Astrocyte of the cerebellum (primary cell): ENCODE measurements at regions not wholly inside any gene's neighbourhood (a gene's known extent, or its start where the extent isn't known, plus 50 kb on each side); places are given as distances from the start of the nearest gene placed in this dataset.

Experiments
- DNase-seq: peaks from one replicate; pipeline ENCODE4 v3.0.0-alpha.2; 2011; ENCODE audit warnings: low read depth
- H3K4me3 ChIP-seq: 2 replicates; pipeline ENCODE4 v1.5.1; 2011; ENCODE audit warnings: mild to moderate bottlenecking, low read depth, low read length, moderate library complexity
- in situ Hi-C: cut with HindIII; loops from 2 replicates; pipeline ENCODE4 v1.10.0; 2017; ENCODE audit warnings: low sequenced_read_pairs
- TF ChIP-seq, protein P1 (sequence below): IDR thresholded peaks from 2 replicates; pipeline ENCODE4 v1.5.1; 2012; ENCODE audit warnings: low read length, low read depth, moderate library complexity, mild to moderate bottlenecking; ENCODE audit errors: missing control alignments

DNA sequence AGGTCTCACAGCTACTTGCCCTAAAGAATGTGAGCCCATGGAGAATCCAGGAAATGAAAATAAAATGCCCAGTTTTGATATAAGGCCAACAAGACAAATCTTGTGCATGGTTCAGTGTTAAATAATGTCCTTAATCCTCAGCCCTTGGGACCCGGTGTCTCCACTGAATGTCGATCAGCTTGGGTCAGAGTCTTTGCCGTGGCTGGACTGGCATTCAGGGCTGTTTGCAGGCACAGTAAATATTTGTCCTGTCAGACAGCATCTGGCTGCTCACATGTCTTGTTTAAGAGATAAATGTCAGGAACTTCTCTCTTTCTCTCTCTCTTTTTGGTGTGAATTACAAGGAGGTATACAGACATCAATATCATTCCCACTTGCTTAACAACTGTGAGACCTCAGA is 452.5 kb downstream of the FUT8 start:
- in situ Hi-C loops, result no loop called here
- no peak overlapping the region for H3K4me3 ChIP-seq

DNA sequence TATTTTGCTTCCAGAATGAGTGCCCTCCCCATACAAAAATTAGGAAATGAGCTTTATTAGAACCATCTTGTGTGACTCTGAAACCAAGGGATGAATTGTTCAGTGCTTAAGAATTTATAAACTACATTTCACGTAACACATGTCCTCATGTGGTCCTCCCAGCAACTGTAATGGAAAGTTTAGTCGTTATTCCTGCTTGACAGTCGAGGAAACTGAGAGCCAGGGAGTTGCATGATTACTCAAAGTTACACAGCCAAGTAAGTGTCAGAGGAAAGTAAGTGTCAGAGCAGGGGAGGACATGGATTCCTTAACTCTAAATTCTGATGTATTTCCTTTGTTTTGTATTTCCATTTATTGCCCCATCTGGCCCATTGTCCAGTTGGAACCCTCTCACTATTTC is 453.9 kb downstream of the FUT8 start:
- in situ Hi-C loops, result no loop called here

More for the DNA sequence above, 452.5 kb downstream of the FUT8 start:
- DNase-seq, result no peak
- TF ChIP-seq, protein P1, sequence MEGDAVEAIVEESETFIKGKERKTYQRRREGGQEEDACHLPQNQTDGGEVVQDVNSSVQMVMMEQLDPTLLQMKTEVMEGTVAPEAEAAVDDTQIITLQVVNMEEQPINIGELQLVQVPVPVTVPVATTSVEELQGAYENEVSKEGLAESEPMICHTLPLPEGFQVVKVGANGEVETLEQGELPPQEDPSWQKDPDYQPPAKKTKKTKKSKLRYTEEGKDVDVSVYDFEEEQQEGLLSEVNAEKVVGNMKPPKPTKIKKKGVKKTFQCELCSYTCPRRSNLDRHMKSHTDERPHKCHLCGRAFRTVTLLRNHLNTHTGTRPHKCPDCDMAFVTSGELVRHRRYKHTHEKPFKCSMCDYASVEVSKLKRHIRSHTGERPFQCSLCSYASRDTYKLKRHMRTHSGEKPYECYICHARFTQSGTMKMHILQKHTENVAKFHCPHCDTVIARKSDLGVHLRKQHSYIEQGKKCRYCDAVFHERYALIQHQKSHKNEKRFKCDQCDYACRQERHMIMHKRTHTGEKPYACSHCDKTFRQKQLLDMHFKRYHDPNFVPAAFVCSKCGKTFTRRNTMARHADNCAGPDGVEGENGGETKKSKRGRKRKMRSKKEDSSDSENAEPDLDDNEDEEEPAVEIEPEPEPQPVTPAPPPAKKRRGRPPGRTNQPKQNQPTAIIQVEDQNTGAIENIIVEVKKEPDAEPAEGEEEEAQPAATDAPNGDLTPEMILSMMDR, result no peak

DNA sequence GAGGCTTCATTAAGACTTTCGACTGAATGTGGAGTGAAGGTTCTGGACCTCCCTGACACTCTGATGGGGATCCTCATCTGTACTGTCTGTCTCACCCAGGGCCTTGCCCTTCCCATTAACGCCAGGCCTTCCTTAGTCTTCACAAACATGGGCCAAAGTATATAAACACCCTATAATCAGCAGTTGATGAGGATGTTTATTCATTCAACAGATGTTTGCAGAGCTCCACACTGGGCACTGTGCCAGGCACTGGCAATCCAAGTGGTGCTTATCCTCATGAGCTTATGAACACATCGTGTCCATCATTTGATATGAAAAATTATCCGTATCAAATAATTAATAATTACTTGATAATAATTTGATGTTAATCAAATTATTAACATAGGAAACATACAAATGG is 454.4 kb downstream of the FUT8 start:
- in situ Hi-C loops, result no loop called here
- TF ChIP-seq, protein P1, result no peak
- DNase-seq, result no peak
- H3K4me3 ChIP-seq, result no peak overlapping the region

More for the DNA sequence above, 453.9 kb downstream of the FUT8 start:
- no peak overlapping the region for H3K4me3 ChIP-seq
- no peak for DNase-seq
- TF ChIP-seq, protein P1, result no peak

- TF ChIP-seq, protein P1, result no peak
- H3K4me3 ChIP-seq, result no peak overlapping the region
- no peak for DNase-seq
- in situ Hi-C loops, result no loop called here
Observed at GRCh38 chr14:65867333-65867732, 454.8 kb downstream of the FUT8 start.

DNA sequence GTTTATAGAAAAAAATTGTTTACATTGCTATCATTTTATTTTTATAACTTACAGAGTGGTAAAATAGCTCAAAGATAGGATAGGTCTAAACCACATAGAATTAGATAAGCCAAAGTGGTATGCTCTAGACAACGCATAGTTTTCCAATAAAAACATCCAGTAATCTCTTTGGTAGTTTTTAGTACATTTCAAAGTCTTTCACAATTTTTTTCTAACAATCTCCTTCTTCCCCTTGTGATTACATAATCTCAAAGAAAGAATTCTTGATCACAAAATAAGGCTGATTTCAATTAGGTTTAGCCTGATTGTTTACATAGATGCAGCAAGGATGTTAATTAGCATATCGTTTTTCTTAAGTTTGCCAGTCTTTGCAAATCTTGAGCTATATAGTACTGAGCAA is 460.0 kb downstream of the FUT8 start:
- TF ChIP-seq, protein P1, result no peak
- in situ Hi-C loops, result no loop called here
- DNase-seq, result no peak
- no peak overlapping the region for H3K4me3 ChIP-seq

- DNase-seq, result no peak
- no peak overlapping the region for H3K4me3 ChIP-seq
- TF ChIP-seq, protein P1, result no peak
- in situ Hi-C loops, result no loop called here
Observed at GRCh38 chr14:65877166-65877565, 464.6 kb downstream of the FUT8 start.

GRCh38 chr14:65877624-65878023 is 465.1 kb downstream of the FUT8 start:
- H3K4me3 ChIP-seq, result no peak overlapping the region
- in situ Hi-C loops, result no loop called here
- no peak for DNase-seq
- TF ChIP-seq, protein P1, result no peak
